Large intestine (tissue), 3 donors: ENCODE measurements at regions not wholly inside any gene's neighbourhood (a gene's known extent, or its start where the extent isn't known, plus 50 kb on each side); places are given as distances from the start of the nearest gene placed in this dataset.
A peak's percentile ranks its signal among the peaks of the same experiment; 100 is the strongest.
"Not testable (repeated sequence)": the region's sequence is repeated elsewhere in the genome, so short reads cannot be mapped to it uniquely, and the experiment has no call there.

Source experiments
- DNase-seq, 2 donors: peaks; one replicate each; pipeline versions ENCODE4 v3.0.0 to v3.0.0-alpha.2; 2013
- H3K27ac ChIP-seq: one replicate; pipeline ENCODE4 v1.5.1; 2013; ENCODE audit warnings: low read length
- H3K27me3 ChIP-seq: 2 replicates; pipeline ENCODE4 v1.6.1; 2013; ENCODE audit warnings: low read length; ENCODE audit not compliant: control insufficient read depth, insufficient read depth
- H3K36me3 ChIP-seq: 2 replicates; pipeline ENCODE4 v1.6.1; 2013; ENCODE audit warnings: low read length; ENCODE audit not compliant: control insufficient read depth, insufficient read depth
- H3K4me1 ChIP-seq: one replicate; pipeline ENCODE4 v1.6.1; 2013; ENCODE audit warnings: low read length; ENCODE audit not compliant: control insufficient read depth, insufficient read depth
- H3K4me3 ChIP-seq: one replicate; pipeline ENCODE4 v1.5.1; 2013; ENCODE audit warnings: low read length
- H3K9me3 ChIP-seq: one replicate; pipeline ENCODE4 v1.6.1; 2013; ENCODE audit warnings: mild to moderate bottlenecking, low read depth, low read length, moderate library complexity; ENCODE audit not compliant: control insufficient read depth
- WGBS: methylation state at CpG from one replicate; pipeline ENCODE4 v1.1.5; 2013; ENCODE audit warnings: low lambda C conversion rate; ENCODE audit not compliant: insufficient coverage; 5-methylcytosine and 5-hydroxymethylcytosine counted together

DNA sequence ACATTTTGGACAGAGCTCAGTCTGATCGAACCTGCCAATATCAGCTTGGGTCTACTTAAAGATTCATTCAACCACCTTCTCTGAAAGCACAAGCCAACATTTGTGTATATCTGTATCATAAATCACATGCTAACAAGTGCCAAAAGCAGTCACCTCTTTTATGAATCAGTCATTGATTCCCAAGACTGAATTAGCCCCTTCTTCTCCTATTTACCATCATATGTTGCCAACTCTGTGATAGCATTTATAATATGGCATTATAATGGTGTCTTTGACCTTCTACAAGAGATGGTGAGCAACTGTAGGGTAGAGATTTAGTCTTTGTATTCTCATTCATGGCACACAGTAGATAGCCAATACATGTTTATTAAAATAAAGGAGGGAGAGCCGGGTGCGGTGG lies 61.4 kb downstream of the DDX53 start:
- no peaks in the 10 kb centered on the region for H3K4me1 ChIP-seq
- H3K9me3 ChIP-seq: no peaks in the 10 kb centered on the region
- no peaks in the 10 kb centered on the region for H3K36me3 ChIP-seq
- H3K27ac ChIP-seq: no peak overlapping the region
- no peak overlapping the region for H3K4me3 ChIP-seq
- no peak for DNase-seq
- no CpG with 5 or more reads among the region's 3 CpGs for WGBS
- no peaks in the 10 kb centered on the region for H3K27me3 ChIP-seq

GRCh38 chrX:23062359-23062758 lies 62.6 kb downstream of the DDX53 start:
- Histone ChIP-seq H3K9me3 (no peaks in the 10 kb centered on the region), H3K27me3 (no peaks in the 10 kb centered on the region), H3K36me3 (no peaks in the 10 kb centered on the region), H3K27ac (no peak overlapping the region), H3K4me1 (no peaks in the 10 kb centered on the region), H3K4me3 (no peak overlapping the region)
- no CpG with 5 or more reads among the region's 3 CpGs for WGBS
- no peak for DNase-seq

DNA sequence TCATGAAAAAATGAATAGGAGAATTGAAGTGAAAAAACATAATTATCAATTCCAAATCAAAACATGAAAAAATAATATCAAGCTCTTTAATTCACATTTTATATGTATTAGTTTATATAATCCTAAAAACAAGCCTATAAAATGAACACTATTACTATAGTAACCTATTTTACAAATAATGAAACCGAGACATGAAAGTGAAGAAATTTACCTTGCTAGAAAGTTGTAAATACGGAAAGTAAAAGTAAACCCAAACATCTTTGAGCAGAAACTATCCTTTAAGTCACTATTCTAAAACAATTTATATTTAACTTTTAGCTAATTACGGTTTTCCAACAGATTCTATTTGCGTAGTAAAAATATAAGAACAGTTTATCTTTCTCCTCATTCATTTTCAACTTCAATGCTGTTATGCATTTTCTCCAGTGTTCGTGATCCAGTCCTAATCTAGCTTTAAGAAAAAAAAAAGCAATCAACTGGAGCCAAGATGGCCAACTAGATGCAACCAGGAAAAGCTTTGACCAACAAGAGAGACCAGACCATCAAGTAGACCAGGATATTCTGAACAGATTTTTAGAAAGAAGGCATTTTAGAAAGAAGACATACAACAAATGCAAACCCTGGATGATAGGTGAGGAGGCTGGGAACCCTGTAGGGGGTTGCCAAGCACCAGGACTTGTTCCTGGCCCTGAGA lies 67.0 kb downstream of the DDX53 start:
- Histone ChIP-seq H3K4me1 (no peaks in the 10 kb centered on the region), H3K4me3 (no peak overlapping the region), H3K9me3 (no peaks in the 10 kb centered on the region), H3K36me3 (no peaks in the 10 kb centered on the region), H3K27ac (no peak overlapping the region), H3K27me3 (no peaks in the 10 kb centered on the region)
- WGBS: 80% methylated on average over 1 of the region's 5 CpGs
- no peak for DNase-seq

GRCh38 chrX:23075461-23075860 lies 75.7 kb downstream of the DDX53 start:
- WGBS: no CpG with 5 or more reads among the region's 21 CpGs
- peak in 1 of 2 donors; percentile 1 for DNase-seq
- not testable (repeated sequence) for H3K4me1 ChIP-seq, H3K36me3 ChIP-seq, H3K27me3 ChIP-seq, H3K4me3 ChIP-seq, H3K9me3 ChIP-seq, H3K27ac ChIP-seq

GRCh38 chrX:23079347-23079746 lies 79.6 kb downstream of the DDX53 start:
- Histone ChIP-seq H3K4me3 (no peak overlapping the region), H3K27me3 (no peaks in the 10 kb centered on the region), H3K9me3 (no peaks in the 10 kb centered on the region), H3K4me1 (no peaks in the 10 kb centered on the region), H3K27ac (no peak overlapping the region), H3K36me3 (no peaks in the 10 kb centered on the region)
- WGBS: no CpG with 5 or more reads among the region's 1 CpG
- DNase-seq: no peak

GRCh38 chrX:23100826-23101225 lies 101.1 kb downstream of the DDX53 start:
- H3K9me3 ChIP-seq: no peaks in the 10 kb centered on the region
- no CpG with 5 or more reads among the region's 6 CpGs for WGBS
- no peak for DNase-seq

GRCh38 chrX:23103546-23103945 lies 103.8 kb downstream of the DDX53 start:
- H3K4me1 ChIP-seq: no peaks in the 10 kb centered on the region
- H3K9me3 ChIP-seq: no peaks in the 10 kb centered on the region
- H3K27me3 ChIP-seq: no peaks in the 10 kb centered on the region
- DNase-seq: no peak
- H3K4me3 ChIP-seq: no peak overlapping the region
- WGBS: no CpG with 5 or more reads among the region's 4 CpGs
- no peak overlapping the region for H3K27ac ChIP-seq
- H3K36me3 ChIP-seq: no peaks in the 10 kb centered on the region

More at GRCh38 chrX:23100826-23101225, 101.1 kb downstream of the DDX53 start:
- Histone ChIP-seq H3K36me3 (no peaks in the 10 kb centered on the region), H3K27me3 (no peaks in the 10 kb centered on the region), H3K4me3 (no peak overlapping the region), H3K4me1 (no peaks in the 10 kb centered on the region), H3K27ac (no peak overlapping the region)

DNA sequence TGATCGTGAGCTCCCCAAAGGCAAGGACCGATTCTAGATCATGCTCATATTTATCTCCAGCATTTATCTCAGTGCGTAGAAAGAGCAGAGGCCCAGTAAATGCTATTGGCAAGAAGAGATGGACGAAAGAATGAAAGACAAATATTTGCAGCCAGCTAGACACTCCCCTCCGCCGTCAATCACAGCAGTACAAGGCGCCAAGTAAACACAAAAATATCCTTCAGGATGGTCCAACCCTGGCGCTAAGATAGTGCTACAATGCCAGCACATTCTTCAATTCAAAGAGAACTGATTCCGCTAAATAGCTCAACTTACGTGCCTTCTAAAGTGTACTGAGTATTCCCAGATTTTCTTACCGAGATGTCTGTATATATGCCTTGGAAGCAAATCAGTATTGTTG lies 114.5 kb downstream of the DDX53 start:
- Histone ChIP-seq H3K27me3 (no peaks in the 10 kb centered on the region), H3K9me3 (no peaks in the 10 kb centered on the region), H3K4me3 (no peak overlapping the region), H3K4me1 (no peaks in the 10 kb centered on the region), H3K36me3 (no peaks in the 10 kb centered on the region), H3K27ac (no peak overlapping the region)
- no CpG with 5 or more reads among the region's 11 CpGs for WGBS
- no peak for DNase-seq

DNA sequence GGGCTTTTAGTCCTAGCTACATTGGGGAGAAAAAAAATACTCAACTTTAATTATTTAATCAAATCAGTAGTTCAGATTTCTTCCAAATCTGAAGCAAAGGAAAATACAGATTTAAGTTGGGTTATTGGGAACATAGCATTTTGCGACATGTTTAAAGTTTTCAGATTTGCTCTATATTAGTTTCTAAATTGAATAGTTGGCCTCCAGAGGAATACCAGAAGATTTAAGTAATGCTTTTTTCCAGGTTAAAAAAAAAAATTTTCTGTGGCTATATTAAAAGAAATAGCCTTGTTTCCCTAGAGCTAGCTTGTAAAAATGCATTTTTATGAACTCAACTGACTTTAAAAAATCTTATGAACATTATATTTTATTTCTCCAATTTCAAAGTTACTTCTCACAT lies 115.9 kb downstream of the DDX53 start:
- H3K27me3 ChIP-seq: no peaks in the 10 kb centered on the region
- H3K27ac ChIP-seq: no peak overlapping the region
- H3K36me3 ChIP-seq: no peaks in the 10 kb centered on the region
- DNase-seq: no peak
- WGBS: no CpG with 5 or more reads among the region's 1 CpG
- H3K4me1 ChIP-seq: no peaks in the 10 kb centered on the region
- no peak overlapping the region for H3K4me3 ChIP-seq
- H3K9me3 ChIP-seq: no peaks in the 10 kb centered on the region

DNA sequence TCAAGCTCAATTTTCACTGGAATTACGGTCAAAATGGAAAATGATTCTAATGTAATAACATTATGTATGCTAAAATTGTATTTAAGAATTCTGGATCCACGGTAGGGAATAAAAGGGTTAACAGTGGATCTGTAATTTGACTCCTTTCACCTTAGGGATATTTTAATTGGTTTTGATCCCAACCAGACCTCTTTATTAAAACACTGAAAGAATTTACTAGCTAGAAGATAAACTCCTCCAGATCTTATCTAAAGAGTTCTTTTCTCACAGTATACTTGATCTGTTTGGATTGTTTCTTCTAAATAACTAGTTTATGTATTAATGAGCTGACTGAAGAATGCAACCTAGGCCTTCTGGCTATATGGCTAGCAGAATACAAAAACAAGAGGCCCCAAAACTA lies 118.4 kb downstream of the DDX53 start:
- Histone ChIP-seq H3K27ac (no peak overlapping the region), H3K36me3 (no peaks in the 10 kb centered on the region), H3K4me1 (no peaks in the 10 kb centered on the region), H3K4me3 (no peak overlapping the region), H3K9me3 (no peaks in the 10 kb centered on the region), H3K27me3 (no peaks in the 10 kb centered on the region)
- WGBS: no CpG with 5 or more reads among the region's 2 CpGs
- no peak for DNase-seq

DNA sequence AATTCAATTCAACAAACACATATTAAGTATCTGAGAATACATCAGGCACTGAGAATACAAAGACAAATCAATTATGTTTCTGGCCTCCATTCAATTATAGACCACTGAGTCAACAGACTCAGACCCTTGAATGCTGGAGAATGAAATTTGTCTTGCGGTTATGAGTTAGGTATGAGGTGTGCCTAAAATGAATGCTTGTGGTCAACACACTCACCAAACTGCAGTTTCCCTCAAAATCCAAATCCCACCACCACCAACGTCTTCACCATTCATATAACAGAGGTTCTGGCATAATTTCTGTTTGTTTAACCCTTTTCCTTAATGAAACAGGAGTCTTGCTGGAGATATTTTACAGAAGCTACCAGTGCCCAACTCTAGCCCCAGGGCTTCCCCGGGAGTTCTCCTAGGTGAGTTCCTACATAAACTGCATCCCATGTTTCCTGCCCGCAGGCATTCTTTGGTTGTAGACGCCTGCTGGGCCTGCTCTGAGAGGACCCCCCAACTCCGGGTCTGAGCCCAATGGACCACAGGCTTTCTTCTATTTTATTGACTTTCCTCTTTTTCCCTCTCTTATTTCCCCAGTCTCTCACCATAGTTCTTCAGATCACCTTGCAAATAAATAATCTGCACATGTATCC lies 119.2 kb downstream of the DDX53 start:
- H3K27me3 ChIP-seq: no peaks in the 10 kb centered on the region
- H3K36me3 ChIP-seq: no peaks in the 10 kb centered on the region
- no peaks in the 10 kb centered on the region for H3K9me3 ChIP-seq
- no peaks in the 10 kb centered on the region for H3K4me1 ChIP-seq
- no peak for DNase-seq
- no peak overlapping the region for H3K27ac ChIP-seq
- H3K4me3 ChIP-seq: no peak overlapping the region
- WGBS: no CpG with 5 or more reads among the region's 6 CpGs
